ENCODE measurements at regions not wholly inside any gene's neighbourhood (a gene's known extent, or its start where the extent isn't known, plus 50 kb on each side); places are given as distances from the start of the nearest gene placed in this dataset.

DNA sequence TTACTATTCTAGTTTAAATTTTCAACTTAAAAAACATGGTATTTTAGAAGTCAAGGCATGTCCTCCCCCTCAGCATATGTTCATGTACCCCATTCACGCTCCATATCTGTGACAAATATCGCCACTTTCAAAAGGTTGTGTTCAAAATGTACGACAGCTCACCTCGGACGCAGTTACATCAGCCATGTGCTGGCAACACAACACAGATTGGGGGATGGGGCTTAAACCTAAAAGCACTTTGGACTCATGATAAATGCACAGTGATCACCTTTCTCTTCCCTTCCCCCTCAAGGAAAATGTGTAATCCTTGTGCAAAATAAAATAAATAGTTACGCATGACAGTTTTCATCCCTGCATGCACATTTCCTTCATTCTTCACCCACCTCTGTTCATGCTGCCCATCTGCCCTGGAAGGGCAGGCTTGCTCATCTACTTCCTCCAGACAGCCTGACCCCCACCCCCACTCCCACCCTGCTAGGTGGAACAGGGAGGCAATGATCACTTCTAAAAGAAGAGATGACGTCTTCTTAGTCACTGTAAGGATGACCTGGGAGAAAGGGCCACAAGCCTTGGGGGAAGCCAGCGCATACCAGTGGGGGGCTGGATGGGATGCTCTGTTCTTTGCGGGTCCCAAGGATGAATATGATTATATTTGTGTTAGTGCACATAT is 271.4 kb upstream of the SEMA6D start:
- no peaks in the 10 kb centered on the region for H3K27me3 ChIP-seq
- H3K27ac ChIP-seq = no peak overlapping the region
- no peak for DNase-seq (ENCODE audit: low read depth in 1 of 2, low spot score in 1 of 2)
- H3K4me1 ChIP-seq (ENCODE audit: low read depth) = peaks cover 14% of the 10 kb centered on the region
- H3K9me3 ChIP-seq (ENCODE audit: low read depth) = no peaks in the 10 kb centered on the region
- TF ChIP-seq, protein P1, sequence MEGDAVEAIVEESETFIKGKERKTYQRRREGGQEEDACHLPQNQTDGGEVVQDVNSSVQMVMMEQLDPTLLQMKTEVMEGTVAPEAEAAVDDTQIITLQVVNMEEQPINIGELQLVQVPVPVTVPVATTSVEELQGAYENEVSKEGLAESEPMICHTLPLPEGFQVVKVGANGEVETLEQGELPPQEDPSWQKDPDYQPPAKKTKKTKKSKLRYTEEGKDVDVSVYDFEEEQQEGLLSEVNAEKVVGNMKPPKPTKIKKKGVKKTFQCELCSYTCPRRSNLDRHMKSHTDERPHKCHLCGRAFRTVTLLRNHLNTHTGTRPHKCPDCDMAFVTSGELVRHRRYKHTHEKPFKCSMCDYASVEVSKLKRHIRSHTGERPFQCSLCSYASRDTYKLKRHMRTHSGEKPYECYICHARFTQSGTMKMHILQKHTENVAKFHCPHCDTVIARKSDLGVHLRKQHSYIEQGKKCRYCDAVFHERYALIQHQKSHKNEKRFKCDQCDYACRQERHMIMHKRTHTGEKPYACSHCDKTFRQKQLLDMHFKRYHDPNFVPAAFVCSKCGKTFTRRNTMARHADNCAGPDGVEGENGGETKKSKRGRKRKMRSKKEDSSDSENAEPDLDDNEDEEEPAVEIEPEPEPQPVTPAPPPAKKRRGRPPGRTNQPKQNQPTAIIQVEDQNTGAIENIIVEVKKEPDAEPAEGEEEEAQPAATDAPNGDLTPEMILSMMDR (IDR thresholded peaks at IDR 0.05; ENCODE audit: low read depth, low read length) = no peak
- no peaks in the 10 kb centered on the region for H3K36me3 ChIP-seq
- H3K4me3 ChIP-seq = no peak overlapping the region

DNA sequence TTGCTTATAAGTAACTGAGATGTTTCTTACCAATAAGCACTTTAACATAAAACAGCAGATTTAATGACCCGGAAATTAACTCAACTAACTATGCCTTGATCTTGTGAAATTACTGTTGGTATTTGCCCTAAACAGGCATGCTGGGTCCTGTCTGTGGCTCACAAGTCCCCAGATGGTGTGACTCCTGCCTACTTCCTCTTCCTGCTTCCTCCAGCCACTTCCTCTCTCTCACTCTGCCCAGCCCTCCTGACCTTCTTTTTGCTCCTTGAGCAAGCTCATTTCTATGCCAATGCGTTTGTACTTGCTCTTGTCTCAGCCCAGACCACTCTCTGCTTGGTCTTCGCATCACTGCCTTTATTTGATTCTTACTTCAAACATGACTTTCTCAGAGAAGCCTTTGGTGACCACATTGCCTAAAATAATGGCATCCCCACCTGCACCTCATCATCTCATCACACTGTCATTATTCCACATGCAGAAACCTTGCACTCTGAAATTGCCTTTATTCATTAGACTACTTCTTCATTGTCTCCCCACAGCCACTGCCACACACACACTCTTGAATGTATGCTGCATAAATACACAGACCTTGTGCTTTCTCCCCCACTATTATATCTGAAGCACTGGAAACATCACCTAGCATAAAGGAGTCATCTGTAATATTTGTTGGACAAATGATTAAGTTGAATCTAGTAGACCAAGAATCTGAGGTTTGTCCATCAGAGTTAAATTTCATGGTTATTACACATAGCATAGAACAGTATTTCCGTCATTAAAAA is 256.3 kb upstream of the SEMA6D start:
- Histone ChIP-seq H3K27ac (no peak overlapping the region), H3K27me3 (no peaks in the 10 kb centered on the region), H3K9me3 (ENCODE audit: low read depth) (no peaks in the 10 kb centered on the region), H3K4me3 (no peak overlapping the region), H3K36me3 (no peaks in the 10 kb centered on the region), H3K4me1 (ENCODE audit: low read depth) (no peaks in the 10 kb centered on the region)
- TF ChIP-seq, protein P1 (IDR thresholded peaks at IDR 0.05; ENCODE audit: low read depth, low read length) = no peak
- no peak for DNase-seq (ENCODE audit: low read depth in 1 of 2, low spot score in 1 of 2)

DNA sequence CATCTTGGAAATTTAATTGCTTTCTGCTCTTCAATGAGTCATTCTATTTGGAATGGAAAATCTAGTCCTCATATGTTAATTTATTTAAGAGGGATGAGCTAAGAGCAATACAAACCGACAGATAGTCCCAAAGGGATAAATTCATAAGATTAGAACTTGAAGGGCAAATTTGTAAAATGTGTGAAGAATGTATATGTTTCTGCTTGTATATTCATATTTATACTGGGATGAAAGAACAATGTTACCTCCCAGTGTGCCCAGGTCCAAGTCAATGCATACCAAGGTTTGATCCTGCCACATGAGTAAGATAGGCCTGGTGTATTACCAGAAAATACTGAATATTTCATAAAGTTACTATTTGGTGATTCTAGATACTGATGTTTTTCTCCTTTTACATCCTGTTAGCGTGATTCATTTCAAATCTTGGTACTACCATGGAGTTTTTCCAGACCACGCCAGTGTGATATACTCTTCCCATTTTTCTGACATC is 255.6 kb upstream of the SEMA6D start:
- H3K4me1 ChIP-seq (ENCODE audit: low read depth) = no peaks in the 10 kb centered on the region
- TF ChIP-seq, protein P1 (IDR thresholded peaks at IDR 0.05; ENCODE audit: low read depth, low read length) = no peak
- H3K27me3 ChIP-seq = no peaks in the 10 kb centered on the region
- no peaks in the 10 kb centered on the region for H3K9me3 ChIP-seq (ENCODE audit: low read depth)
- no peak overlapping the region for H3K27ac ChIP-seq
- DNase-seq (ENCODE audit: low read depth in 1 of 2, low spot score in 1 of 2) = no peak
- no peak overlapping the region for H3K4me3 ChIP-seq
- H3K36me3 ChIP-seq = no peaks in the 10 kb centered on the region

DNA sequence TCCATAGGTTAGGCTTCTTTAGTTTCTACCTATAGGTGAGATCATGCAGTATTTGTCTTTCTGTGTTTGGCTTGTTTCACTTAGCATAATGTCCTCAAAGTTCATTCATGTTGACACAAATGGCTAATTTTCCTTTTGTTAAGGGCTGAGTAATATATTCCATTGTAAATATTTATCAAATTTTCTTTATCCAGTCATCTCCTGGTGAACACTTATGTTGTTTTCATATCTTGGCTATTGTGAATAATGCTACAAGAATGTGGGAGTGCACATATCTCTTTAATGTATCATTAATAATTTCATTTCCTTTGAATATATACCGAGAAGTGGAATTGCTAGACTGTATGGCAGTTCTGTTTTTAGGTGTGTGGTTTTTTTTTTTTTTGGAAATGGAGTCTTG is 250.9 kb upstream of the SEMA6D start:
- peak in 1 of 2 donors; percentile 46 for DNase-seq (ENCODE audit: low read depth in 1 of 2, low spot score in 1 of 2)
- Histone ChIP-seq H3K27me3 (no peaks in the 10 kb centered on the region), H3K27ac (no peak overlapping the region), H3K36me3 (no peaks in the 10 kb centered on the region), H3K4me1 (ENCODE audit: low read depth) (no peaks in the 10 kb centered on the region), H3K4me3 (no peak overlapping the region), H3K9me3 (ENCODE audit: low read depth) (no peaks in the 10 kb centered on the region)
- TF ChIP-seq, protein P1 (IDR thresholded peaks at IDR 0.05; ENCODE audit: low read depth, low read length) = no peak

DNA sequence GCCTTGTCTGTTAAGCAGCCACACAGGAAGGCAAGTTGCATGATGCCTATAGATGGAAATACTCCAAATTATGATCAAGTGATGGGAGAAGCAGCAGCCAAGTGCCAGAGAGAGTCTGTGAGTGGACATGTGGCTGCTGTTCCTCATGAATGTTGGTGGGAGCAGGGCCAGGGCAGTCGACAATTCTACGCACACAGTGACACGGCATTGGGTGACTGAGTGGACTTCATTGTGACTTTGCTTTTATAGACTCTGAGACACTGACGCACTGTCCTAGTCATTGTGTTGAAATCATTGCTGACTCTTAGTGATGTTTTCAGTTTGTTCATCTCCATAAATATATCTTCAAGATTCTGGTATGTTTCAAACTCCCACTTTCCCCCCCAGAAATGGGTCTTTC is 246.3 kb upstream of the SEMA6D start:
- no peak overlapping the region for H3K27ac ChIP-seq
- no peaks in the 10 kb centered on the region for H3K9me3 ChIP-seq (ENCODE audit: low read depth)
- H3K4me3 ChIP-seq = no peak overlapping the region
- H3K27me3 ChIP-seq = no peaks in the 10 kb centered on the region
- H3K36me3 ChIP-seq = no peaks in the 10 kb centered on the region
- DNase-seq (ENCODE audit: low read depth in 1 of 2, low spot score in 1 of 2) = no peak
- TF ChIP-seq, protein P1 (IDR thresholded peaks at IDR 0.05; ENCODE audit: low read depth, low read length) = no peak
- peaks cover 4% of the 10 kb centered on the region for H3K4me1 ChIP-seq (ENCODE audit: low read depth)
